ENCODE measurements at regions not wholly inside any gene's neighbourhood (a gene's known extent, or its start where the extent isn't known, plus 50 kb on each side); places are given as distances from the start of the nearest gene placed in this dataset.

DNA sequence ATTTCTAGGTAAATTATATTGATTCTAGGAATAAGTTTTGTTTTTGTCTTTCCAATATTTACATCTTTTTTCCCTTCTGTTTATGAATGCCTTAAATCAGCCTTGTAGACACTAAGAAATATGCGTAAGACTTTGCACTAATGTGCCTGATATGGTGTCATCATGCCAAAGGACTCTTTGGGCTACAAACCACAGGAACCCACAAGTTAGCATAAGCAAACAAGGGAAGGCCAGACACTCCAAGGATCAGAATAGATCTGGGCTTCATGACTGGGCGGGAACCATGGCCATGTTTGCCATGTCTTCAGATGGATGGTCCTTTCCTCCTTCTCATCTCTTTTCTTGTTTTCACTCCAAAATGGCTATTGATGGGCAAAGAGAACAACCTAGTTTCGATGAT lies 242.2 kb upstream of the CHRNA7 start:
- no peaks in the 10 kb centered on the region for H4K20me1 ChIP-seq (replicated peaks; ENCODE audit: control insufficient read depth, extremely low read depth, insufficient read depth, low read length)
- ChIA-PET POLR2A (no interaction called here), CTCF (no interaction called here)
- TF ChIP-seq EZH2 (IDR thresholded peaks at IDR 0.05; ENCODE audit: borderline replicate concordance, low read depth, low read length, severe bottlenecking) (no peak), MYC (IDR thresholded peaks at IDR 0.05; ENCODE audit: low read depth, low read length) (no peak), POLR2A (IDR thresholded peaks at IDR 0.05; ENCODE audit: low read depth, low read length) (no peak), JUN (IDR thresholded peaks at IDR 0.05; ENCODE audit: borderline replicate concordance, insufficient read depth, insufficient read length, low read depth) (no peak), MAX (IDR thresholded peaks at IDR 0.05; ENCODE audit: insufficient read depth, insufficient read length) (no peak), FOS (IDR thresholded peaks at IDR 0.05; ENCODE audit: borderline replicate concordance, insufficient read depth, low read length) (no peak), POLR2AphosphoS5 (IDR thresholded peaks at IDR 0.05; ENCODE audit: insufficient read depth, low read depth, low read length) (no peak), GATA2 (IDR thresholded peaks at IDR 0.05; ENCODE audit: insufficient read depth, insufficient read length, low read depth, low read length) (no peak)
- TF ChIP-seq, protein P1, sequence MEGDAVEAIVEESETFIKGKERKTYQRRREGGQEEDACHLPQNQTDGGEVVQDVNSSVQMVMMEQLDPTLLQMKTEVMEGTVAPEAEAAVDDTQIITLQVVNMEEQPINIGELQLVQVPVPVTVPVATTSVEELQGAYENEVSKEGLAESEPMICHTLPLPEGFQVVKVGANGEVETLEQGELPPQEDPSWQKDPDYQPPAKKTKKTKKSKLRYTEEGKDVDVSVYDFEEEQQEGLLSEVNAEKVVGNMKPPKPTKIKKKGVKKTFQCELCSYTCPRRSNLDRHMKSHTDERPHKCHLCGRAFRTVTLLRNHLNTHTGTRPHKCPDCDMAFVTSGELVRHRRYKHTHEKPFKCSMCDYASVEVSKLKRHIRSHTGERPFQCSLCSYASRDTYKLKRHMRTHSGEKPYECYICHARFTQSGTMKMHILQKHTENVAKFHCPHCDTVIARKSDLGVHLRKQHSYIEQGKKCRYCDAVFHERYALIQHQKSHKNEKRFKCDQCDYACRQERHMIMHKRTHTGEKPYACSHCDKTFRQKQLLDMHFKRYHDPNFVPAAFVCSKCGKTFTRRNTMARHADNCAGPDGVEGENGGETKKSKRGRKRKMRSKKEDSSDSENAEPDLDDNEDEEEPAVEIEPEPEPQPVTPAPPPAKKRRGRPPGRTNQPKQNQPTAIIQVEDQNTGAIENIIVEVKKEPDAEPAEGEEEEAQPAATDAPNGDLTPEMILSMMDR (IDR thresholded peaks at IDR 0.05; ENCODE audit: extremely low read depth in 1 of 2, insufficient read depth in 1 of 2, low read depth in 1 of 2, low read length in 2 of 2): no peak
- BruUV-seq (replicated peaks): no TSS peak
- DNase-seq (ENCODE audit: low read depth, low spot score) (no peak), FAIRE-seq (no peak)
- dilution Hi-C loops (cut with MboI; ENCODE audit: extremely low pct_ligation_motif_present, low sequenced_read_pairs): no loop called here
- no peaks in the 10 kb centered on the region for H3K79me2 ChIP-seq (ENCODE audit: control insufficient read depth, insufficient read depth, low read length)
- H3K36me3 ChIP-seq (ENCODE audit: control insufficient read depth in 2 of 2, extremely low read depth in 1 of 2, insufficient read depth in 2 of 2, low read length in 2 of 2): no peaks in the 10 kb centered on the region
- H3K9me3 ChIP-seq (replicated peaks; ENCODE audit: control insufficient read depth, insufficient read depth, low read length): peaks cover 5% of the 10 kb centered on the region
- H3K4me1 ChIP-seq (ENCODE audit: control insufficient read depth, extremely low read depth, insufficient read depth, low read length): no peaks in the 10 kb centered on the region
- H3K4me3 ChIP-seq (replicated peaks in 1 of 3; ENCODE audit: insufficient read depth in 1 of 3, low read depth in 1 of 3, low read length in 3 of 3): no peak overlapping the region
- no peak overlapping the region for H3K4me2 ChIP-seq (ENCODE audit: insufficient read depth, low read length)
- no peaks in the 10 kb centered on the region for H3K27me3 ChIP-seq (ENCODE audit: control insufficient read depth in 2 of 2, insufficient read depth in 2 of 2, low read length in 2 of 2)
- H3K27ac ChIP-seq (ENCODE audit: insufficient read depth, low read depth, low read length): no peak overlapping the region
- no peak overlapping the region for H2AFZ ChIP-seq (ENCODE audit: low read depth, low read length)
- intact Hi-C loops (cut with micrococcal nuclease): no loop called here
- H3K9me1 ChIP-seq (replicated peaks; ENCODE audit: control insufficient read depth, extremely low read depth, insufficient read depth, low read length): no peaks in the 10 kb centered on the region
- H3K9ac ChIP-seq (replicated peaks; ENCODE audit: extremely low read depth, insufficient read depth, low read length): no peak overlapping the region

Measured in endothelial cell of umbilical vein (primary cell).